Muscle of back (tissue), 3 donors: ENCODE measurements at regions not wholly inside any gene's neighbourhood (a gene's known extent, or its start where the extent isn't known, plus 50 kb on each side); places are given as distances from the start of the nearest gene placed in this dataset.

Source experiments
- DNase-seq, 3 donors: peaks; one replicate each; pipeline versions ENCODE4 v3.0.0 to v3.0.0-alpha.2; 2013

- no peak for DNase-seq
Measured at GRCh38 chr12:29035112-29035511, 114.0 kb upstream of the FAR2 start.

DNA sequence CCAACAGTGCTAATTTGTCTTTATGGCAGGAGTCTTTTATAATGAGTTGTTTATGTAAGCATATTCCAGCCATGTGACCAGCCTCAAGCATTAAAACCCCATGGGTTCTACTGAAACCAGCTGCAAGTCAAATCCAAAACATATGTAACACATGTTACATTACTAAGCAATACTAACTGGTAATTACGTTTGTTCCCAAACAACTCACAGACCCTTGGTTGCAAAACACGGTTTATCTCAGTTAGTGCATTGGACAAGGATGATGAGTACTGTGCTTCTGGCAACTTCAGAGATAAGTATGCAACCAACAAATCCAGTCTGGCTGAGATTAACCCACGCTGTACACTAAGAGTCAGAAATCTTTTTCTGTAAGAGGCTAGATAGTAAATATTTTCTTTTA is 110.1 kb upstream of the FAR2 start:
- peak; percentile 47 to 80 (median 76) for DNase-seq

GRCh38 chr12:29041621-29042020 is 107.5 kb upstream of the FAR2 start:
- peak in 2 of 3 donors; percentile 13 to 62 for DNase-seq

- peak in 1 of 3 donors; percentile 61 for DNase-seq
Measured at GRCh38 chr12:29043069-29043468, 106.0 kb upstream of the FAR2 start.

GRCh38 chr12:29044799-29045198 is 104.3 kb upstream of the FAR2 start:
- no peak for DNase-seq

- no peak for DNase-seq
Measured at GRCh38 chr12:29048787-29049186, 100.3 kb upstream of the FAR2 start.

- DNase-seq = no peak
Measured at GRCh38 chr12:29050503-29050902, 98.6 kb upstream of the FAR2 start.

DNA sequence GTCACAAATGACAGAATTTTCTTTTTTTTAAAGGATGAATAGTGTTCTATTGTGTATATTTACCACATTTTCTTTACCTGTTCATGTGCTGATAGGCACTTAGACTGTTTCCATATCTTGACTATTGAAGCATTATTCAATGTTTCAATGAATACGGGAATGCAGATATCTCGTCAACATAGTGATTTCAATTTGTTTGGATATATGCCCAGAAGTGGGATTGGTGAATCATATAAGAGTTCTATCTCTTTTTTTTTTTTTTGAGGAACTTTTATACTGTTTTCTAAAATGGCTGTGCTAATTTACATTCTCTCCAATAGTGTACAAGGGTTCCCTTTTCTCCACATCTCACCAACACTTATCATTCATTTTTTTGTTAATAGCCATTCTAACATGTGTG is 97.9 kb upstream of the FAR2 start:
- DNase-seq = no peak

- DNase-seq = no peak
Measured at GRCh38 chr12:29053567-29053966, 95.5 kb upstream of the FAR2 start.

DNA sequence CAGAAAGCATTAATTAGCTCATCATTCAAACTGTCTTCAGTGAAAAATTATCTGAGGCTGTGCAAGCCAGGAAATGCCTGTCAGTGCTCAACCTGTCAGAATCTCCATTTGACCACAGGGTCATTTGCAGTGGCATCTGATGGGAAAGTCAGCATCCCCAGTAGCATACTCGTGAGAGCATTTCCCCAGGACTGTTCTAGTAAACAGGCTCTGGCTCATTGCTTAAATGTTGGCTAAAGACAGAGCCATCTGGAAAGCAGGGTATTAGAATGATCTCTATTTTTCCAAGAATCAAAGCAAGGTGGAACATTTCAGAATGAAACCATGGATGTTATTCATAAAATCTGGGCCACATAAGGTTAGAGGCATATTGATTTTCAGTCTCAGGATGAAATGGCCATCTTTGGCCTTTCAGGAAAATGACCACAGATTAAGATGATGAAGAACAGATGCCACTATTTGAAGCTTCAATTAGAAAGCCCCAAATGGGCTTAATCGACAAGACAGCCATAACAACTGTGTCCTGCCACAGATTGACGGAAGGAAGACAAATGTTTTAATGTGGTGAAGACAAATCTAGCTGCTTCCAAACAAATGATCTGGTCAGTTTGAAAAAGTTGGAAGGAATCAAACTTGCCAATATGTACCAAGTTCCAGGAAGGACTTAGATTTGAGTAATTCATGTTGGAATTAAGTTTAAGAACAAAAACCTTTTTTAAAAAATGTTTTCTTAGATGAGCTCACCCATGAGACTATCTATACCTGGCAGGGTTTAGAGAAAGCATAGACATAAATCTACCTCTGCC is 94.0 kb upstream of the FAR2 start:
- no peak for DNase-seq

DNA sequence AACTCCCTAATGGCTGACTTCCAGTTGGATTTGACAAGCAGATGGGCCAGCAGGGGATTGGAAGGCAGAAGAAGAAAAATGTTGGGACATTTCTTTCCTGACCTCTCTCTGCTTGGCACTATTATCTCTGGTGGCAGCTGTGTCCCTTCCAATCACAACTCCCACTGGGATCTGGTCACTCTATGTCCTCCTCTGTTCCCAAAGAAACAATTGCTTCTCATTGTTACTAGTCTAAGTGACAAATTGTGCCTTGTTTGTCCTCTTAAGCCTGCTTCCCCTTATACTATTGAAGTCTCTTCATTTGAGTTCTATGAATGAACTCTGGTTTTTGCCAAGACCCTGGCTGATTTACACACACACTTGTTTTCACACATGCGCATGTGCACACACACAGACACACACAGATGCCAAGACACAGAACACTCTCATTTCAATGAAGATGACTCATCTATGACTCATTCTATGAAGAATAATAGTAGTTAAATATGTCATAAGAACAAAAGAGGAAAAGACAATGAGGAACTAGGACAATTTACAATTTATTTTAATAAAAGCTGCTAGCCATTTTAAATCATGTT is 83.0 kb upstream of the FAR2 start:
- peak in 1 of 3 donors; percentile 8 for DNase-seq

GRCh38 chr12:29067430-29067829 is 81.6 kb upstream of the FAR2 start:
- no peak for DNase-seq

- DNase-seq = no peak
Measured at GRCh38 chr12:29070309-29070708, 78.8 kb upstream of the FAR2 start.

DNA sequence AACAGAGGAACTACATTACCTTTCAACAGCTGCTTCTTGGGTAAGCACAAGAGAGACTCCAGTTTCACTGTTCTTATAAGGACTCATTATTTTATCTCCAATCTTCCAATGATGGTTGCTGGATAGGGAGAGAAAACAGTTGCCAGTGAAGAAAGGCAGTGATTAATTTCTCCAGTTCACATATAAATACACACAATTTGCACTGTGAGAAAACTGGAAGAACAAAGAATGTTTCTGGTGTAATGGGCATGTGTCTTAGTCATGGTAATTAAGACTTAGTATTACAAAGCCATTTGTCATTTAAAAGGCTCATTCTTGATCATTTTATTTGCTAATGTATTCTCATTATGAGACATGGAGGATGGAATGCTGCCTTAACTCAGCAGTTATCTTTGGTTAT is 78.0 kb upstream of the FAR2 start:
- no peak for DNase-seq

GRCh38 chr12:29072631-29073030 is 76.4 kb upstream of the FAR2 start:
- no peak for DNase-seq

- peak; percentile 35 to 70 (median 57) for DNase-seq
Measured at GRCh38 chr12:29073631-29074239, 75.3 kb upstream of the FAR2 start.

GRCh38 chr12:29081101-29081500 is 68.0 kb upstream of the FAR2 start:
- no peak for DNase-seq

GRCh38 chr12:29082522-29082921 is 66.6 kb upstream of the FAR2 start:
- DNase-seq = no peak

GRCh38 chr12:29086325-29087271 is 62.5 kb upstream of the FAR2 start:
- no peak for DNase-seq

GRCh38 chr12:29088611-29089219 is 60.4 kb upstream of the FAR2 start:
- DNase-seq = no peak
